Breast epithelium (tissue), 3 donors: ENCODE measurements at regions not wholly inside any gene's neighbourhood (a gene's known extent, or its start where the extent isn't known, plus 50 kb on each side); places are given as distances from the start of the nearest gene placed in this dataset.

Source experiments
- POLR2A ChIP-seq: fragments of 450-650 bp; IDR thresholded peaks from one replicate; pipeline ENCODE4 v1.6.1; 2016; ENCODE audit warnings: antibody characterized with exemption, mild to moderate bottlenecking, moderate library complexity
- TF ChIP-seq, protein P1 (sequence below), 3 donors: fragments of 450-650 bp; IDR thresholded peaks; one replicate each; pipeline ENCODE4 v1.5.1; 2016 to 2017; ENCODE audit warnings: antibody characterized with exemption in 3 of 3, mild to moderate bottlenecking in 3 of 3, moderate library complexity in 3 of 3

DNA sequence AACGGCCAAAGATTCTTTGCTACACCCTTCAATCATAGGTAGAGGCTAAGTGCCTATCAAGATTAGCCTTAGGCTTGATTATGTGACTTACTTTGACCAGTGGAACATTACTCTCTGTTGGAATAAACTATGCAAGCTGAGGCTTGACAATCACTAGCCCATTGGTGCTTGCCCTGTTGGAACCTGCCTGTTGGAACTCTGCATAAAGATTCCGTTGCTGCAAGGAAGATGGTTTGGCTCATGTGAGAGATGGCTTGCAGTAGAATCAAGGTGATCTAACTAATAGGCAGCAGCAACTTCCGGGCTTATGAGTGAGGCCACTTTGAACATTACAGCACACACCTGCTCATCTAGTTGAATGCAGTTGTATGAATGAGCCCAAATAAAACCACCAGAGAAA is 227.7 kb upstream of the TSHZ2 start:
- TF ChIP-seq, protein P1, sequence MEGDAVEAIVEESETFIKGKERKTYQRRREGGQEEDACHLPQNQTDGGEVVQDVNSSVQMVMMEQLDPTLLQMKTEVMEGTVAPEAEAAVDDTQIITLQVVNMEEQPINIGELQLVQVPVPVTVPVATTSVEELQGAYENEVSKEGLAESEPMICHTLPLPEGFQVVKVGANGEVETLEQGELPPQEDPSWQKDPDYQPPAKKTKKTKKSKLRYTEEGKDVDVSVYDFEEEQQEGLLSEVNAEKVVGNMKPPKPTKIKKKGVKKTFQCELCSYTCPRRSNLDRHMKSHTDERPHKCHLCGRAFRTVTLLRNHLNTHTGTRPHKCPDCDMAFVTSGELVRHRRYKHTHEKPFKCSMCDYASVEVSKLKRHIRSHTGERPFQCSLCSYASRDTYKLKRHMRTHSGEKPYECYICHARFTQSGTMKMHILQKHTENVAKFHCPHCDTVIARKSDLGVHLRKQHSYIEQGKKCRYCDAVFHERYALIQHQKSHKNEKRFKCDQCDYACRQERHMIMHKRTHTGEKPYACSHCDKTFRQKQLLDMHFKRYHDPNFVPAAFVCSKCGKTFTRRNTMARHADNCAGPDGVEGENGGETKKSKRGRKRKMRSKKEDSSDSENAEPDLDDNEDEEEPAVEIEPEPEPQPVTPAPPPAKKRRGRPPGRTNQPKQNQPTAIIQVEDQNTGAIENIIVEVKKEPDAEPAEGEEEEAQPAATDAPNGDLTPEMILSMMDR (IDR thresholded peaks at IDR 0.05) = no peak
- no peak for TF ChIP-seq POLR2A
